IPS-15b (cell line): ENCODE measurements at regions not wholly inside any gene's neighbourhood (a gene's known extent, or its start where the extent isn't known, plus 50 kb on each side); places are given as distances from the start of the nearest gene placed in this dataset.

Source experiments
- H3K27me3 ChIP-seq: one replicate; pipeline ENCODE4 v1.6.1; 2013; ENCODE audit warnings: low read length; ENCODE audit not compliant: control insufficient read depth, insufficient read depth
- H3K36me3 ChIP-seq: one replicate; pipeline ENCODE4 v1.6.1; 2013; ENCODE audit warnings: low read length; ENCODE audit not compliant: control insufficient read depth, insufficient read depth
- H3K4me1 ChIP-seq: one replicate; pipeline ENCODE4 v1.6.1; 2013; ENCODE audit warnings: mild to moderate bottlenecking, low read length; ENCODE audit not compliant: control insufficient read depth, insufficient read depth
- H3K4me3 ChIP-seq: one replicate; pipeline ENCODE4 v1.5.1; 2013; ENCODE audit warnings: low read depth, low read length
- H3K9ac ChIP-seq: one replicate; pipeline ENCODE4 v1.6.1; 2013; ENCODE audit warnings: low read depth, mild to moderate bottlenecking, low read length
- H3K9me3 ChIP-seq: one replicate; pipeline ENCODE4 v1.6.1; 2013; ENCODE audit warnings: mild to moderate bottlenecking, low read length; ENCODE audit not compliant: control insufficient read depth, insufficient read depth

- Histone ChIP-seq H3K9me3 (no peaks in the 10 kb centered on the region), H3K4me1 (no peaks in the 10 kb centered on the region), H3K27me3 (no peaks in the 10 kb centered on the region), H3K9ac (no peak overlapping the region), H3K36me3 (no peaks in the 10 kb centered on the region), H3K4me3 (no peak overlapping the region)
Observed at GRCh38 chr3:64885055-64885454, 197.3 kb upstream of the ADAMTS9 start.

- Histone ChIP-seq H3K36me3 (no peaks in the 10 kb centered on the region), H3K9ac (no peak overlapping the region), H3K9me3 (no peaks in the 10 kb centered on the region), H3K4me3 (no peak overlapping the region), H3K27me3 (no peaks in the 10 kb centered on the region), H3K4me1 (no peaks in the 10 kb centered on the region)
Observed at GRCh38 chr3:64884536-64884935, 196.7 kb upstream of the ADAMTS9 start.

GRCh38 chr3:64880916-64881315, 193.1 kb upstream of the ADAMTS9 start:
- H3K36me3 ChIP-seq: no peaks in the 10 kb centered on the region
- no peaks in the 10 kb centered on the region for H3K27me3 ChIP-seq

GRCh38 chr3:64878362-64878761, 190.6 kb upstream of the ADAMTS9 start:
- no peak overlapping the region for H3K9ac ChIP-seq
- no peaks in the 10 kb centered on the region for H3K36me3 ChIP-seq
- no peaks in the 10 kb centered on the region for H3K27me3 ChIP-seq
- H3K4me3 ChIP-seq: no peak overlapping the region
- no peaks in the 10 kb centered on the region for H3K9me3 ChIP-seq
- no peaks in the 10 kb centered on the region for H3K4me1 ChIP-seq

More at GRCh38 chr3:64880916-64881315, 193.1 kb upstream of the ADAMTS9 start:
- no peaks in the 10 kb centered on the region for H3K9me3 ChIP-seq
- no peak overlapping the region for H3K4me3 ChIP-seq
- H3K4me1 ChIP-seq: no peaks in the 10 kb centered on the region
- no peak overlapping the region for H3K9ac ChIP-seq

- no peak overlapping the region for H3K4me3 ChIP-seq
- no peaks in the 10 kb centered on the region for H3K9me3 ChIP-seq
- no peaks in the 10 kb centered on the region for H3K27me3 ChIP-seq
- H3K4me1 ChIP-seq: no peaks in the 10 kb centered on the region
- no peak overlapping the region for H3K9ac ChIP-seq
- no peaks in the 10 kb centered on the region for H3K36me3 ChIP-seq
Observed at GRCh38 chr3:64873400-64873799, 185.6 kb upstream of the ADAMTS9 start.

- H3K4me3 ChIP-seq: no peak overlapping the region
- H3K4me1 ChIP-seq: no peaks in the 10 kb centered on the region
- no peaks in the 10 kb centered on the region for H3K9me3 ChIP-seq
- H3K36me3 ChIP-seq: no peaks in the 10 kb centered on the region
- no peak overlapping the region for H3K9ac ChIP-seq
- no peaks in the 10 kb centered on the region for H3K27me3 ChIP-seq
Observed at GRCh38 chr3:64872345-64872744, 184.5 kb upstream of the ADAMTS9 start.

GRCh38 chr3:64871834-64872249, 184.0 kb upstream of the ADAMTS9 start:
- no peaks in the 10 kb centered on the region for H3K36me3 ChIP-seq
- no peak overlapping the region for H3K9ac ChIP-seq
- no peaks in the 10 kb centered on the region for H3K4me1 ChIP-seq
- H3K4me3 ChIP-seq: no peak overlapping the region
- no peaks in the 10 kb centered on the region for H3K27me3 ChIP-seq
- no peaks in the 10 kb centered on the region for H3K9me3 ChIP-seq

- no peaks in the 10 kb centered on the region for H3K27me3 ChIP-seq
- H3K9me3 ChIP-seq: no peaks in the 10 kb centered on the region
- H3K36me3 ChIP-seq: no peaks in the 10 kb centered on the region
- H3K9ac ChIP-seq: no peak overlapping the region
- H3K4me3 ChIP-seq: no peak overlapping the region
- H3K4me1 ChIP-seq: no peaks in the 10 kb centered on the region
Observed at GRCh38 chr3:64870876-64871646, 183.3 kb upstream of the ADAMTS9 start.

- H3K4me3 ChIP-seq: no peak overlapping the region
- H3K4me1 ChIP-seq: no peaks in the 10 kb centered on the region
- H3K27me3 ChIP-seq: no peaks in the 10 kb centered on the region
Observed at GRCh38 chr3:64867224-64867623, 179.4 kb upstream of the ADAMTS9 start.

GRCh38 chr3:64865839-64866570, 178.2 kb upstream of the ADAMTS9 start:
- no peak overlapping the region for H3K4me3 ChIP-seq
- H3K9me3 ChIP-seq: no peaks in the 10 kb centered on the region
- H3K4me1 ChIP-seq: no peaks in the 10 kb centered on the region
- no peaks in the 10 kb centered on the region for H3K36me3 ChIP-seq
- H3K9ac ChIP-seq: no peak overlapping the region
- no peaks in the 10 kb centered on the region for H3K27me3 ChIP-seq

More at GRCh38 chr3:64867224-64867623, 179.4 kb upstream of the ADAMTS9 start:
- no peaks in the 10 kb centered on the region for H3K36me3 ChIP-seq
- H3K9ac ChIP-seq: no peak overlapping the region
- no peaks in the 10 kb centered on the region for H3K9me3 ChIP-seq

- H3K4me3 ChIP-seq: no peak overlapping the region
- no peaks in the 10 kb centered on the region for H3K27me3 ChIP-seq
- no peaks in the 10 kb centered on the region for H3K36me3 ChIP-seq
- no peaks in the 10 kb centered on the region for H3K9me3 ChIP-seq
- H3K4me1 ChIP-seq: no peaks in the 10 kb centered on the region
- no peak overlapping the region for H3K9ac ChIP-seq
Observed at GRCh38 chr3:64863226-64864212, 175.7 kb upstream of the ADAMTS9 start.
